ENCODE measurements at regions not wholly inside any gene's neighbourhood (a gene's known extent, or its start where the extent isn't known, plus 50 kb on each side); places are given as distances from the start of the nearest gene placed in this dataset.
"Not testable (repeated sequence)": the region's sequence is repeated elsewhere in the genome, so short reads cannot be mapped to it uniquely, and the experiment has no call there.

DNA sequence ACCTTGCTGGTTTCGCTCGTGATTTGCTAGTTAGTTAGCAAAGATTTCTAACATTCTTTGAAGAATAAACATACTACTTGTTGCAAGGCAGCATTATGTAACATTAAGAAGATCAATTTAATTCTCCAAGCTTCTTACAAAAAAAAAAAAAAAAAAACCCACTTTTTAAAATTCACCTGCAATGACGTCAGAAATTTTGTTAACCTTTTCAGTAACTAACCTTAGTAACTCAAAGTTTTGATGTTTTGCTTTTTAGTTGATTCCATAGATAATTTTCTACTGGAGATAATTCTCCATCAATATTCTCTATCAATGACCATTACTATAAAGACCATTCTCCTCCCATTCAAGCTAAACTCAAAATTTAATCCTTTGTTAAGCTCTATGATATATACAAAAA is 491.8 kb upstream of the TBL1XR1 start:
- no peak for DNase-seq

GRCh38 chr3:177689869-177690268 is 492.6 kb upstream of the TBL1XR1 start:
- no peak for DNase-seq

DNA sequence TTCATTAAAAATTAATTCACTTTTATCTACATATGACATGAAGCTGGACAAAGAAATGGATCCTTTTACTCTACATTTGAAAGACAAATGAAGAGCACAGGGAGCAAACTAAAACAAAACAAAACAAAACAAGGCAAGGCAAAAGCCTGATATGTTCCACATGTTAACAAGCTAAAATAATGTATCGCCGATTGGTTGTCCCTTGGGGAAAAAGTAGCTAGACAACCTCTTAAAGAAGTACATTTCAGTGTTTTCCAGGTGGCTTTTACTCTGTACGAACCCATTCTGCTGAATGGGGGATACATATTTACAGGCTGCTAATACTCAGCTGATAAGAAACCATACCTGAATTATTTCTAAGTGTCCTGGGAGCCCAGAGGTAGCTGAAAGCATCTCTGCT is 493.0 kb upstream of the TBL1XR1 start:
- DNase-seq, result no peak

DNA sequence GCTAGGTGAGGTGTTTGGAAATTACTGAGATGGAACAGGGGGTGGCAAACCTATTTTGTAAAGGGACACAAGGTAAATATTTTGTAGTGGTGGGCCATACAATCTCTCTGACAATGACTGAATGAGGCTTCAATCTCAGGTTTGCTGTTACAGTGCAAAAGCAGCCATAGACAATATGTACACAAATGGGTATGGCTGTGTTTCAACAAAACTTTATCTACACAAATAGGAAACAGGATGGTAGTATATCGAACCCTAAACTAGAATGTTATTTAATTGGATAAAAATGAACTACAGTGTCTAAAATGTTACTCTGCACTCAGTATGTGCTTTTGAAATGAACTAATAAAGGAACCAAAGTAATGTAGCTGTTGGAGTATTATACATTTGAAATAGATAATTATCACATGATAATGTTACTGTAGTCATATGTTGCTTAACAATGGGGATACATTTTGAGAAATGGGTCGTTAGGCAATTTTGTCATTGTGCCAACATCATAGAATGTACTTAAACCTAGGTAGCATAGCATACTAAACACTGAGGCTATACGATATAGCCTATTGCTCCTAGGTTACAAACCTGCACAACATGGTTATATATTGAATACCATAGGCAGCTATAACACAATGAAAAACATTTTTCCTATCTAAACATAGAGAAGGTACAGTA is 495.2 kb upstream of the TBL1XR1 start:
- DNase-seq, result no peak

- DNase-seq, result no peak
Measured at GRCh38 chr3:177693616-177694264, 496.5 kb upstream of the TBL1XR1 start.

- DNase-seq, result no peak
Measured at GRCh38 chr3:177694316-177694715, 497.0 kb upstream of the TBL1XR1 start.

DNA sequence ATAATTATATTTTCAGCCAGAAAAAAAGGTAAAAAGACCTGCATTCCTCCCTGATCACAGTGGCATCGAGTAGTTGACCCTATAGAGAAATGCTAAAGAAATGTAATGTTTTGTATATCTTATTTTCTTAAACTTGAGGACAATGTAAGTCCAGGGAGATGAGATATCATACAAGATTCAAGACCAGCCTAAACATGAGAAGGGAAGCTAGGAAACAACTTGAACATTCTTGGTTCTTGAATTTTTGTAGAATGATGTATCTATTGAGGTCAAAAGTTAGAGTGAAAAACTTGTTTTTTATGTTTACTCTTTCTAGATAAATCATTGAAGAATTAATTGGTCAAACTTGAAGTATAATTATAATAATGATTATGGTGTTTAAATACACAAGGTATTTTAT is 497.7 kb upstream of the TBL1XR1 start:
- DNase-seq, result no peak

- no peak for DNase-seq
Measured at GRCh38 chr3:177700117-177700516, 502.8 kb upstream of the TBL1XR1 start.

DNA sequence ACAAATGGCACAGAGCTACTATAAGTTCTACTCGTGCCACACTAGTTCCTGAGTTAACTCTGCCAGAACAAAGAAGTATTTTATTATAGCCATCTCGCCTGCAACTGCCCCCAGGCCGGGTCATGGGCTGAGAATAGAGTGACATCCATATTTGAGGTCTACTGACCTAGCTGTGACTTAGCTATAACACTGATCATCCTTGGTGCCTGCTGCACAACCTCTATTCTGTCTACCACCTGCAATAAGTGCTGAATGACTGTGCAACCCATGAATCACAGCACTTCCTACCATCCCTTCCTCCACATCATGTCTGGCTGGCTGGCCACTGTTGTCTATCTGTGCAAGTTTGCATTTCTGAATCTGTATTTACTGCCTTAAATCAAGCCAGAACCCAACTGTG is 506.5 kb upstream of the TBL1XR1 start:
- no peak for DNase-seq

- DNase-seq, result no peak
Measured at GRCh38 chr3:177705976-177706823, 508.9 kb upstream of the TBL1XR1 start.

DNA sequence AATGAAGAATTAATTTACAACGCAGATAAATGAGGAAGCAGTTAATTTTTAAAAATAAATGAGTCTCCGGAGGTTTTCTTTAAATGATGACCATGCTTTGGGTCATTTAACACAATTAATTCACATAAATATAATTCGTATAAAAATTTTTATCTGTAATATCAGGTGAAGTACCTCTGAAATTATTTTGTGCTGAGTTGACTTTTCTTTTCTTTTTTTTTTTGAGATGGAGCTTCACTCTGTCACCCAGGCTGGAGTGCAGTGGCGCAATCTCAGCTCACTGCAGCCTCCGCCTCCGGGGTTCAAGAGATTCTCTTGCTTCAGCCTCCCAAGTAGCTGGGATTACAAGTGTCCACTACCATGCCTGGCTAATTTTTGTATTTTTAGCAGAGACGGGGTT is 512.2 kb upstream of the TBL1XR1 start:
- DNase-seq, result not testable (repeated sequence)

DNA sequence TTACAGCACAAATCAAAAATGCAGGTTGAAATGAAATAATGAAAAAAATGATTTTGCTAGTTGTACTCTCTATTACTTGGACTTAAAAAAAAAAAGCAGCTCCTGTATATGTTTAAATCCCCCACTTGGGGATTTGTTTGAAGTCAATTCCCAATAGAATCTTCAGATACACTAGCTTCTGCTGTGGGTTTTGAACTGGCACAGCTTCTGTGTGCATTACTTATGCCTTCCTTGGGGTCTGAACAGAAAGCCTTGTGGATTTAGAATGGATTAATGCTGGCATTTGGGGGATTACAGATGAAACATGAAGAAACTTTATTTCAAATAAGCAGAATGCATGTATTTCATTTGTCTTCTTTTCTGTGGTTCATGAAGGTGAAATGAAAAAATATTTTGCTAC is 513.2 kb upstream of the TBL1XR1 start:
- no peak for DNase-seq

DNA sequence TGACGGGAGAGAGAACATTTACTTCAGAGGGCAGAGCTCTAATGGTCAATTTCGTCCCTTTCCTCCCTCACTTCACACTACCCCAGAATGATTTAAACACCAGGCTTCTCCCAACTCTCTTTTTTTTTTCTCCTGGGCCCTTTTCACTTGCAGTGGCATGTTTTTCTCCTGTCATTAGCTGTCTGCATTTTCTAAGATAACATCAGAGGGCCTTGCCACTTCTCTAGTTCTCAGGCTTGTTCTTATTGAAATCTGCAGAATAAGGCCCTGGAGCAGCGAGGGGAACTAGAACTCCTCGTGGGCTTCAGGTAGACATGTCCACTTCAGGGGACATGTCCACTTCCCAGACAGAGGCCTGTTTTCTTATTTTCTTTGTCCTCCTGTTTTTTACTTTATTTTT is 514.4 kb upstream of the TBL1XR1 start:
- DNase-seq, result no peak

DNA sequence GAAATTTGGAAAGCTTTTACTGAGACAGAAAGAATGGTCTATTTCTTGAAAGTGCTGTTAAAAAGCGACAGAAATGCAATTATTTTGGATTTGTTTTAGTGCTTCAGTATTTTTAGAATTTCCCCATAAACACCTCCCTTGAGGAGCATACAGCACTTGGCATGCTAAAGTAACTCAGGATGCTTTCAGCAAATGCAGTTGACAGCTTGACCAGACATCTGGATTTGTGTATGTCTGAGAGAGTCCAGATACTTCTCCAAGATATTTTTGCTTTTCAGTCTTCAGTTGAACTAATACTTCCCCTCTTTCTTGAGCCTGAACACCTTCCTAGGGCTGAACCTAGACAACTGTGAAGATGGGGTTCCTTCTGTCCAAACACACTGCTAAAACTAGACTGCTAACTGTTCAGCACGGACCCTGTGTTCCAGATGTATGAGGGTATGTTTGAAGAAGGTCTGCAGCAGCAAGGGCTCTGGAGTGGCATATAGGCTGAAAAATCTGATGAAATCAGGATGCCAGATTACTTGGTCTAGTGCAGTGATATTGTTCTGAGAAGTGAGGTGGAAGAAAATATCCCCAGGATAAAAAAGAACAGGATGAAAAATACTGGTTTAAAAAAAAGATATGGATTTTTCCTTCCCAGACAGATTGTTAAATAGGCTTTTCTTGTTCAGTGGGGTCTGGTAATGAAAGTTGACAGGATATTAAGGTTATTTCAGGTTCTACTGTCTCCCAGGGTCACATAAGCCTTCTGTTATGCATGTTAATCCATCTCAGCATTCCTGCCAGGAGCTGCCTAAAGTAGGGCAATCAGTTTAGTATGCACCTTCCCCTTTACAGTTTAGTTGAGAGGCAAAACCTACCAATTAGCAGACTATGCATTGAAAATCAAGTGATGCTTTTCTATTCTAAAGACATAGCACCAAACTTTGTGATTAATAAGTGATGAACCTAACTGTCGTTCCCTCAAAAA is 516.9 kb upstream of the TBL1XR1 start:
- no peak for DNase-seq

- DNase-seq, result no peak
Measured at GRCh38 chr3:177714945-177715344, 517.7 kb upstream of the TBL1XR1 start.

DNA sequence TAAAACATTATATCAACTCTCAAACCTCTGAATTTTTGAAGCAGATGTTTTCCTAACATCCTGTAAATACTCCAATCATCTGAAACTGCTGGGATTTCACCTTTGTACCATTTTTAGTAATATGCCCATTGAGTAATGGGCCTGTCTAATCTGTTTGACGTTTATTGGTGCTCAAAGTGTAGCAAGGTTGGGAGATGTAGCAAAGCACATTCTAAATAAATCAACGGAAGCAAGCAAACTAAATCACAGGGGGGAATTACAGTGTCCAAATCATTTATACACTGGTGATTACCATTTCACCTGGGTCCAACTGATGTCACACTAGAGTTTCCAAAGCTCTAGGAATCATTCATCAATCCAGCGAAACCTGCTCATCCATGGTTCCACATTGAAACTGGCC is 518.7 kb upstream of the TBL1XR1 start:
- no peak for DNase-seq

- DNase-seq, result not testable (repeated sequence)
Measured at GRCh38 chr3:177720927-177721326, 523.6 kb upstream of the TBL1XR1 start.

- no peak for DNase-seq
Measured at GRCh38 chr3:177721864-177722785, 524.8 kb upstream of the TBL1XR1 start.

- no peak for DNase-seq
Measured at GRCh38 chr3:177724020-177724638, 526.8 kb upstream of the TBL1XR1 start.

- DNase-seq, result no peak
Measured at GRCh38 chr3:177725165-177725564, 527.9 kb upstream of the TBL1XR1 start.

GRCh38 chr3:177726807-177727206 is 529.5 kb upstream of the TBL1XR1 start:
- no peak for DNase-seq

Data from stimulated activated CD4-positive, alpha-beta T cell treated with anti-CD3 and anti-CD28 coated beads, Interleukin-4, amount 100 ng/mL, for 1 hour (primary cell).